ENCODE measurements at regions not wholly inside any gene's neighbourhood (a gene's known extent, or its start where the extent isn't known, plus 50 kb on each side); places are given as distances from the start of the nearest gene placed in this dataset.
"Not testable (repeated sequence)": the region's sequence is repeated elsewhere in the genome, so short reads cannot be mapped to it uniquely, and the experiment has no call there.

DNA sequence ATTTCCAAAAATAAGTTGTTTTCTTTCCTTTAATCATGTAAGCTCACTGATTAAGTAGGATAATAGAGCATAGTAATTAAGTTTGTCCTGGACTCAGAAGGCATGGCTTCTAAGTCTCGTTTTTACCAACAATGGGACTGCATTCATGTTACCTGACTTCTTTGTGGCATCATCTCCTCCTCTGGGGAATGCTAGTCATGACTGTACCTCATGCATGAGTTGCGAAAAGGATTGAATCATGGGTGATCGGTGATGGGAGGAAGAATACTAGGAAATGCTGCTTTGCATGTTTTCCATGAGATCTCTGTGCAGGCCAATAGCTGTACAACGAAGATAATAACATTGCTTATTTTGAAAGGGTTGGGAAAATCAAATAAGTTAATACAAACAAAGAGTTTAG lies 981.6 kb downstream of the CNTNAP5 start:
- Mint-ChIP-seq H3K36me3 (ENCODE audit: low read depth) (no peaks in the 10 kb centered on the region), H3K9me3 (peaks cover 14% of the 10 kb centered on the region)
- DNase-seq, result no peak

DNA sequence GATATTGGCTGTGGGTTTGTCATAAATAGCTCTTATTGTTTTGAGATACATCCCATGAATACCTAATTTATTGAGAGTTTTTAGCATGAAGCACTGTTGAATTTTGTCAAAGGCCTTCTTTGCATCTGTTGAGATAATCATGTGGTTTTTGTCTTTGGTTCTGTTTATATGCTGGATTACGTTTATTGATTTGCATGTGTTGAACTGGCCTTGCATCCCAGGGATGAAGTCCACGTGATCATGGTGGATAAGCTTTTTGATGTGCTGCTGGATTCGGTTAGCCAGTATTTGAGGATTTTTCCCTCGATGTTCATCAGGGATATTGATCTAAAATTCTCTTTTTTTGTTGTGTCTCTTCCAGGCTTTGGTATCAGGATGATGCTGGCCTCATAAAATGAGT lies 1003.6 kb downstream of the CNTNAP5 start:
- not testable (repeated sequence) for H3K4me3 Mint-ChIP-seq; H3K27me3 Mint-ChIP-seq (ENCODE audit: insufficient read depth); H3K27ac Mint-ChIP-seq; DNase-seq; H3K4me1 Mint-ChIP-seq (ENCODE audit: low read depth)
- H3K36me3 Mint-ChIP-seq (ENCODE audit: low read depth), result peaks cover 11% of the 10 kb centered on the region; the same call in 1 of the 2 replicates
- peaks cover 62% of the 10 kb centered on the region for H3K9me3 Mint-ChIP-seq

More for the DNA sequence above, 981.6 kb downstream of the CNTNAP5 start:
- no peaks in the 10 kb centered on the region for H3K4me1 Mint-ChIP-seq (ENCODE audit: low read depth)
- no peak overlapping the region for H3K27ac Mint-ChIP-seq
- TF ChIP-seq, protein P1, sequence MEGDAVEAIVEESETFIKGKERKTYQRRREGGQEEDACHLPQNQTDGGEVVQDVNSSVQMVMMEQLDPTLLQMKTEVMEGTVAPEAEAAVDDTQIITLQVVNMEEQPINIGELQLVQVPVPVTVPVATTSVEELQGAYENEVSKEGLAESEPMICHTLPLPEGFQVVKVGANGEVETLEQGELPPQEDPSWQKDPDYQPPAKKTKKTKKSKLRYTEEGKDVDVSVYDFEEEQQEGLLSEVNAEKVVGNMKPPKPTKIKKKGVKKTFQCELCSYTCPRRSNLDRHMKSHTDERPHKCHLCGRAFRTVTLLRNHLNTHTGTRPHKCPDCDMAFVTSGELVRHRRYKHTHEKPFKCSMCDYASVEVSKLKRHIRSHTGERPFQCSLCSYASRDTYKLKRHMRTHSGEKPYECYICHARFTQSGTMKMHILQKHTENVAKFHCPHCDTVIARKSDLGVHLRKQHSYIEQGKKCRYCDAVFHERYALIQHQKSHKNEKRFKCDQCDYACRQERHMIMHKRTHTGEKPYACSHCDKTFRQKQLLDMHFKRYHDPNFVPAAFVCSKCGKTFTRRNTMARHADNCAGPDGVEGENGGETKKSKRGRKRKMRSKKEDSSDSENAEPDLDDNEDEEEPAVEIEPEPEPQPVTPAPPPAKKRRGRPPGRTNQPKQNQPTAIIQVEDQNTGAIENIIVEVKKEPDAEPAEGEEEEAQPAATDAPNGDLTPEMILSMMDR (IDR thresholded peaks at IDR 0.05), result no peak
- H3K4me3 Mint-ChIP-seq, result no peak overlapping the region
- no peaks in the 10 kb centered on the region; the same call in 1 of the 2 replicates for H3K27me3 Mint-ChIP-seq (ENCODE audit: insufficient read depth)

DNA sequence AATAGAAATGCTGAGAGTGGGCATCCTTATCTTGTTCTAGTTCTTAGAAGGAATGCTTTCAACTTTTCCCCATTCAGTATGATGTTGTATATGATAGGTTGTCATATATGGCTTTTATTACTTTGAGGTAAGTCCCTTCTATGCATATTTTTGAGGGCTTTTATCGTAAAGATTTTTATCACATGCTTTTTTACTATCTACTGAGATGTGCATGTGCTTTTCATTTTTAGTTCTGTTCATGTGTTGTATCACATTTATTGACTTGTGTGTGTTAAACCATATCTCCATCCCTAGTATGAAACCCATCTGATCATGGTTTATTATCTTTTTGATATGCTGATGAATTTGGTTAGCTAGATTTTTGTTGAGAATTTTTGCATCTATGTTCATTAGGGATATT lies 1008.8 kb downstream of the CNTNAP5 start:
- no peaks in the 10 kb centered on the region for H3K4me1 Mint-ChIP-seq (ENCODE audit: low read depth)
- no peak overlapping the region for H3K4me3 Mint-ChIP-seq
- no peak for DNase-seq
- TF ChIP-seq, protein P1 (IDR thresholded peaks at IDR 0.05), result no peak
- H3K27ac Mint-ChIP-seq, result no peak overlapping the region
- peaks cover 4% of the 10 kb centered on the region; the same call in 1 of the 2 replicates for H3K36me3 Mint-ChIP-seq (ENCODE audit: low read depth)
- peaks cover 64% of the 10 kb centered on the region for H3K9me3 Mint-ChIP-seq
- no peaks in the 10 kb centered on the region for H3K27me3 Mint-ChIP-seq (ENCODE audit: insufficient read depth)

DNA sequence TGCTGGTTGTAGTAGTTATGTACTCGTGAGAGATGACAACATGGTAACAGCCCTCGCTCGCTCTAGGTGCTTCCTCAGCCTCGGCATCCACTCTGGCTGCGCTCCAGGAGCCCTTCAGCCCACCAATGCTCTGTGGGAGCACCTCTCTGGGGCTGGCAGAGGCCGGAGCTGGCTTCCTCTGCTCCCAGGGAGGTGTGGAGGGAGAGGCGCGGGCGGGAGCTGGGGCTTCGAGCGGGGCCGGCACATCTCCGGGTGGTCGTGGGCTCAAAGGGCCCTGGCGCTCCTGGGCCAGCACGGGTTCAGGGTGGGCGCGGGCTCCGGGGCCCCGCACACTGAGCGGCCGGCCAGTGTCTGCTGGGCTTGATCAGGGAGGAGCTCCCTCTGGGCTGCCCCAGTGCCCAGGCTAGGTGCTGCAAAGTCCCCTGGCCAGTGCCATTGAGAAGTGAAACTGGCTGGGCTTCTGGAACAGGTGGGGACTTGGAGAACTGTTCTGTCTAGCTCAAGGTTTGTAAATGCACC lies 1012.1 kb downstream of the CNTNAP5 start:
- Mint-ChIP-seq H3K27me3 (ENCODE audit: insufficient read depth) (no peaks in the 10 kb centered on the region), H3K36me3 (ENCODE audit: low read depth) (no peaks in the 10 kb centered on the region), H3K27ac (no peak overlapping the region), H3K9me3 (peaks cover 63% of the 10 kb centered on the region), H3K4me1 (ENCODE audit: low read depth) (no peaks in the 10 kb centered on the region), H3K4me3 (no peak overlapping the region)
- TF ChIP-seq, protein P1 (IDR thresholded peaks at IDR 0.05), result no peak
- DNase-seq, result no peak

DNA sequence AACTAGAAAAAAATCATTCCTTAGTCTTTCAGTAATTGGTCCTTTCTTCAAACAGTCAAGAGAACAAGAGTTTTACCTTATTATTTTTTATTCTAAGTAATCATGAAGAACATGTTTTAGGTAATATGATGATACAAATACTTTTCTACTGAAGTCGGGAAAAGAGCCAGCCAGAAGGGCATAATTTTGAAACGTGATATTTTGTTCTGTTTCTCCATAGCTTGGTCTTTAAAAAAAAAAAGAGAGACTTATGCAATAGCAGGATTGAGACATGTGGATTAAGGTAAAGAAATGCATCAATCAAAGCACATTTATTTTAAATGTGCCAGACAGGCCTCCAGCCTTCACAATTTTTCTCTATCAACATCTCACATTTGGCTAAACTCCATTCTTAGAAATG lies 1016.8 kb downstream of the CNTNAP5 start:
- H3K4me3 Mint-ChIP-seq, result no peak overlapping the region
- no peaks in the 10 kb centered on the region for H3K36me3 Mint-ChIP-seq (ENCODE audit: low read depth)

DNA sequence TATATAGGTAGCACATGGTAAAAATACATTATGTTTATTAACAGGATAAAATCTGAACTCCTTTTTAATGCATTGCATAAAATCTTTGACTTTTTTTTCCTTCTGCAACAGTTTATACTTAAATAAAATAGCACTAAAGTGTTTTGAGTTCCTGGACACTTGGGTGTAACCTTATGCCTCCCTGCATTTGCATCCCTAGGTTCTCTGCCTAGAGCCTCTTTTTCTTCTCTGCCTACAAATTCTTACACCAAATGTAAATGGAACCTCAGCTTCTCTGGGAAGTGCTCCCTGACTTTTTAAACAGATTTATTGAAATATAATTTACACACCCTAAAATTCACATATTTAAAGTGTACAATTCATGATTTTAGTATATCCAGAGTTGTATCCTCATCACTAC lies 1017.6 kb downstream of the CNTNAP5 start:
- no peaks in the 10 kb centered on the region for H3K27me3 Mint-ChIP-seq (ENCODE audit: insufficient read depth)
- H3K4me1 Mint-ChIP-seq (ENCODE audit: low read depth), result no peaks in the 10 kb centered on the region
- no peak overlapping the region for H3K4me3 Mint-ChIP-seq
- H3K27ac Mint-ChIP-seq, result no peak overlapping the region
- H3K9me3 Mint-ChIP-seq, result peaks cover 50% of the 10 kb centered on the region
- TF ChIP-seq, protein P1 (IDR thresholded peaks at IDR 0.05), result no peak
- no peak for DNase-seq
- no peaks in the 10 kb centered on the region for H3K36me3 Mint-ChIP-seq (ENCODE audit: low read depth)

More for the DNA sequence above, 1016.8 kb downstream of the CNTNAP5 start:
- Mint-ChIP-seq H3K4me1 (ENCODE audit: low read depth) (no peaks in the 10 kb centered on the region), H3K27me3 (ENCODE audit: insufficient read depth) (no peaks in the 10 kb centered on the region), H3K9me3 (peaks cover 54% of the 10 kb centered on the region), H3K27ac (no peak overlapping the region)
- no peak for DNase-seq
- TF ChIP-seq, protein P1 (IDR thresholded peaks at IDR 0.05), result no peak
